GM12865 (cell line): ENCODE measurements at regions not wholly inside any gene's neighbourhood (a gene's known extent, or its start where the extent isn't known, plus 50 kb on each side); places are given as distances from the start of the nearest gene placed in this dataset.

Experiments
- DNase-seq: peaks from one replicate; pipeline ENCODE4 v3.0.0; 2010; ENCODE audit warnings: low read depth
- H3K4me3 ChIP-seq: 2 replicates; pipeline ENCODE4 v1.5.1; 2011; ENCODE audit warnings: mild to moderate bottlenecking, low read depth, low read length, control low read depth
- TF ChIP-seq, protein P1 (sequence below): IDR thresholded peaks from 2 replicates; pipeline ENCODE4 v1.5.1; 2011; ENCODE audit warnings: low read length, control low read depth, low read depth, inconsistent platforms; ENCODE audit not compliant: insufficient read depth; ENCODE audit errors: missing control alignments

DNA sequence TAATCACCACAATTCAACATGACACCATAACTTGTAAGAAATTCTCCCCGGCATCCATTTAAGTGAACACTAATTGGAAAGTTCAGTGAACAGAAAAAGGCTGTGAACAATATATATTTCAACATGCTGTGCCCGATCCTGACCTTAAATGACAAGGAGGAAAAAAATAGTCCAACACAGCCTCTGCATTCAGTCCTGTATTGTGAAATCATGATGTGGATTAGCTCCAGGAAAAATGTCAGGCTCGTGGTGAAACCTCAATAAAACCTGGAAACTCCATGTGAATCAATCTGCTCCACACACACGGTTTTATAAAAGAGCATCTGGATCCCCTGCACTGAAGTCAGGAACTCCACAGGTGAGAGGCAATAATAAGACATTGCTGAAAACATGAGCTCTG, 145.4 kb upstream of the SPOPL start:
- DNase-seq, result no peak
- H3K4me3 ChIP-seq, result no peak overlapping the region
- TF ChIP-seq, protein P1, sequence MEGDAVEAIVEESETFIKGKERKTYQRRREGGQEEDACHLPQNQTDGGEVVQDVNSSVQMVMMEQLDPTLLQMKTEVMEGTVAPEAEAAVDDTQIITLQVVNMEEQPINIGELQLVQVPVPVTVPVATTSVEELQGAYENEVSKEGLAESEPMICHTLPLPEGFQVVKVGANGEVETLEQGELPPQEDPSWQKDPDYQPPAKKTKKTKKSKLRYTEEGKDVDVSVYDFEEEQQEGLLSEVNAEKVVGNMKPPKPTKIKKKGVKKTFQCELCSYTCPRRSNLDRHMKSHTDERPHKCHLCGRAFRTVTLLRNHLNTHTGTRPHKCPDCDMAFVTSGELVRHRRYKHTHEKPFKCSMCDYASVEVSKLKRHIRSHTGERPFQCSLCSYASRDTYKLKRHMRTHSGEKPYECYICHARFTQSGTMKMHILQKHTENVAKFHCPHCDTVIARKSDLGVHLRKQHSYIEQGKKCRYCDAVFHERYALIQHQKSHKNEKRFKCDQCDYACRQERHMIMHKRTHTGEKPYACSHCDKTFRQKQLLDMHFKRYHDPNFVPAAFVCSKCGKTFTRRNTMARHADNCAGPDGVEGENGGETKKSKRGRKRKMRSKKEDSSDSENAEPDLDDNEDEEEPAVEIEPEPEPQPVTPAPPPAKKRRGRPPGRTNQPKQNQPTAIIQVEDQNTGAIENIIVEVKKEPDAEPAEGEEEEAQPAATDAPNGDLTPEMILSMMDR, result no peak

DNA sequence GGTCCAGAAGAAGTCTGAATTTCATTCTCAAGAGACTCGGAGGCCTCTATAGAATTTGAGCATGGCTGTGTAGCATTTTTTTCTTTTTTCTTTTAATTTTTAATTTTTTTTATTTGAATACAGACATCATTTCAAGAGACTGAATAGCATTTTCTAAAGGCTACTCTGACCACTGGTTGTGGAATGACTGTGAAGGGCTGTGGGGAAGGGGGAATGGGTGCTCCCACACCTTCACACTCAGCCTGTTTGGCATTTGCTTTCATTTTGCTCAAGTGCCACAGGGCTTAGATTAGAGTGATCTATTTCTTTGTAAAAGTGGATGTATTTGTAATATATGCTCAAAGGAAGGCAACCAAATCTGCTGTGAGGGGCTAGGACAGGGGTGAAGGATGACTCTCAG, 142.0 kb upstream of the SPOPL start:
- TF ChIP-seq, protein P1, result no peak
- H3K4me3 ChIP-seq, result no peak overlapping the region
- DNase-seq, result peak; percentile 17

DNA sequence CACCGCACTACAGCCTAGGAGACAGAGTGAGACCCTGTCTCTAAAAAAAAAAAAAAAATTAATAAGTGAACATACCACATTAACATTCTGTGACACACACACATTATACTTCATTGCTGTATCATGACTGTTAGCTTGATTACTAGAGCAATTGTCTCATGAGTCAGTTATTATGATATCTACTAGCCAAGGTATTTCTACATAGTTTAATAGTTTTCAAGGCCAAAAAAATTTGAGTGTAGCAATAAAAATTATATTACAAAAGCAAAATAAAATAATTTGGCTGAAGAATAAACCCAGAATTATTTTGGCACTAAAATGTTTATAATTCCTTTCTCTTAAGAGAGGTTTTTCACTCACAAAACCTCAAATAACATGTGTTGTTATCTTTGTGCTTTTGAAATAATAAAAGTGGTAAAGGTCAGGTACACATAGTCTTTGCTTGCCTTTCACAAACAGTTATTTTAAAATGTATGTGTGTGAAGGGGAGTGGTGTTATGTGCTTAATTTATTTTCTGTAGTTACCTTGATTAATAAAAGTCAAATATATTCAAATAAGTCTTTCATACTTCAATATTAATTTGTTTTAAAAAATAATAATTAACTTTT, 136.9 kb upstream of the SPOPL start:
- no peak for DNase-seq

DNA sequence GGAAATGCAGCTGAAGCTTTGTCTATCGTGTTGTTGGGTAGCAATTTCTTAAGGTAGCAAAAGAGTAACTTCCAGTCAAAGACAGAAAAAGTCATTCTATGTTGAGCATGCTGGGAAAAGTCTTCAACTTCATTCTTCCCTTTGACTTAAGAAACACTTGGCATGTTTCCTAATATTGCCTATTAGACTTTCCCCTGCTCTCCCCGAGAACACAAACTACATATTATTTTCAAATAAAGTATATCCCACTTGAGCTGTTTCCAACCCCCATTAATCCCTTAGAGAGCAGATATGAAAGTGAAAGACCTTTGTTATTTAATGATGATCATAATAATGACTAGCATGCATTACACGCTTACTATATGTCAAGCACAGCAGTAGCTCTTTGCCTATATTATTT, 136.0 kb upstream of the SPOPL start:
- no peak overlapping the region for H3K4me3 ChIP-seq
- TF ChIP-seq, protein P1, result no peak
- DNase-seq, result no peak

More for the DNA sequence above, 136.9 kb upstream of the SPOPL start:
- H3K4me3 ChIP-seq, result no peak overlapping the region
- TF ChIP-seq, protein P1, result no peak

DNA sequence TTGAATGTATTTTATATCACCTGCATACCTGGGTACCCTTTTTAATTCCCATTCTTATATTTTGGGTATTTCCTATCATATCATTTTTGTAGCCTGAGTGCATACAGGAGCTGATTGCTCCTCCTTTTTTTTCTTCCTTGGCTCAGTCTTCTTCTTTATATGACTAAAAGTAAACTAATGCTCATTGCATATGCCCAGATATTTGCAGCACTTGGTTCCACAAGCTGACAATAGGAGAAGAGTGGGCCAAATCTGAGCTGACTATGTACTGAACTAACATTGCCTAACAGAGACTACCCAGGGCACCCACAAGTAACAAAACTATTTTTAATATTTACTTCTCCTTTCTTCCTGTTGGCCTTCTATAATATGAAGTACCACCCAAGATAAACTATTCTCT, 131.7 kb upstream of the SPOPL start:
- TF ChIP-seq, protein P1, result no peak

DNA sequence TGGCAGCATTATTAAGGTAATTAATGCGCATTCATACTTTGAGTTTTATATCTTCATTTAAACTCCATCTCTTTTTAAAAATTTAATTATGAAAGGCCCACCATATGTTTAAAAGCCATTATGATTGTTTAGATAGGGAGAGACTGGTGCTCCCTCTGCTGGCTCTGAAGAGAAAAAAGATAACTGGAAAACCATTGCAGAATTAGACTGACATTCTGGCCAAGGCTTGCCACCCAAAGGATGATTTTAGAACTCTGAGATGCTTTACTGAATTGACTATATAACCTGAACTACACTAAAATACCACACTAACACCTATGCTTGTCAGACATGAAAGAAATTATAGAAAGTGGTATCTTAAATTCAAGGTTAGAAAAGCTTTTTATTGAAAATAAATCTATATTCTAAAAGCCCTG, 127.6 kb upstream of the SPOPL start:
- peak; percentile 56 for DNase-seq
- no peak overlapping the region for H3K4me3 ChIP-seq
- TF ChIP-seq, protein P1, result peak; percentile 50

More for the DNA sequence above, 131.7 kb upstream of the SPOPL start:
- no peak overlapping the region for H3K4me3 ChIP-seq
- no peak for DNase-seq

DNA sequence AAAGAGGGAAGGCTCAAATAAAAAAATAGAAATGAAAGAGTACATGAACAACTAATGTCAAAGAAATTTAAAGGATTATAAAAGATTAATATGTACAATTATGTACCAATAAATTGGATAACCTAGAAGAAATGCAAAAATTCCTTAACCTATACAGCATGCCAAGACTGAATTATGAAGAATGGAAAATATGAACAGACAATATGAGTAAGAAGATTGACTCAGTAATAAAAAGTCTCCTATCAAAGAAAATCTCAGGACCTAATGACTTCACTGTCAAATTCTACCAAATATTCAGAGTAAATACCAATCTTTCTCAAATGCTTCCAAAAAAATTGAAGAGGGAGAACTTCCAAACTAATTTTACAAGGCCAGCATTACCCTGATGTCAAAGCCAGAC, 120.2 kb upstream of the SPOPL start:
- no peak for DNase-seq
- TF ChIP-seq, protein P1, result no peak
- no peak overlapping the region for H3K4me3 ChIP-seq
